Stimulated activated CD4-positive, alpha-beta T cell treated with anti-CD3 and anti-CD28 coated beads, TNF-alpha, amount 100 ng/mL, for 24 hours (primary cell): ENCODE measurements at regions not wholly inside any gene's neighbourhood (a gene's known extent, or its start where the extent isn't known, plus 50 kb on each side); places are given as distances from the start of the nearest gene placed in this dataset.
"Not testable (repeated sequence)": the region's sequence is repeated elsewhere in the genome, so short reads cannot be mapped to it uniquely, and the experiment has no call there.

Source experiments
- DNase-seq, 3 experiments: peaks; one replicate each; pipeline ENCODE4 v3.0.0-alpha.2; 2020; ENCODE audit warnings: low read depth in 3 of 3

DNA sequence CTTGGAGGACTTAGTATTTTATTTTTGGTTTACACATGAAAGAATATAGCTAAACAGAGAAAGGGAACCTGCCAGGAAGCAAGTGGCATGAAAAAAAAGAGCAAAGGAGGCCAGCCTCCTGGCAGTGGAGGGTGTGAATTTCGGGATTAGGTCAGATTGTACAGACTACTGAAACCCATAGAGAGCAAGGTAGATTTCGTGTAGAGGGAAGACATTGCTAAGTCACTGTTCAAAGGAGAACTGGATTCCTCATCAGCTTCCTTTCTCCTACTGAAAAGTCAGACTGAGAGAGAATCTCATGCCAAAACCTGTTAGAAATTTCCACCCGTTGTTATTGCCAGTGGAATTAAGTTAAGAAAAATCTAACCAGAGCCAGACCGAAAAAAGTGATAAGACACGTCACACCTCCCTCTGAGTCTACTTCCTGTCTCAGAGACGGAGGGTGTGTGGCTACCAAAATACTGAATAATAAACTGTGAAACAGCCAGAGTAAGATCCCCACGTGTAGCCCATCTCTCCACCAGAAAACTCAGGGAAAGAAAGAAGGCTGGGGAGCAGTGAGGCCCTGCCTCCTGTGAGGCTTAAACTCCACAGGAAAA, 118.8 kb downstream of the SKIDA1 start:
- DNase-seq, result peak in 2 of 3 experiments; percentile 2 to 16

GRCh38 chr10:21405981-21406380, 119.5 kb downstream of the SKIDA1 start:
- DNase-seq, result no peak

DNA sequence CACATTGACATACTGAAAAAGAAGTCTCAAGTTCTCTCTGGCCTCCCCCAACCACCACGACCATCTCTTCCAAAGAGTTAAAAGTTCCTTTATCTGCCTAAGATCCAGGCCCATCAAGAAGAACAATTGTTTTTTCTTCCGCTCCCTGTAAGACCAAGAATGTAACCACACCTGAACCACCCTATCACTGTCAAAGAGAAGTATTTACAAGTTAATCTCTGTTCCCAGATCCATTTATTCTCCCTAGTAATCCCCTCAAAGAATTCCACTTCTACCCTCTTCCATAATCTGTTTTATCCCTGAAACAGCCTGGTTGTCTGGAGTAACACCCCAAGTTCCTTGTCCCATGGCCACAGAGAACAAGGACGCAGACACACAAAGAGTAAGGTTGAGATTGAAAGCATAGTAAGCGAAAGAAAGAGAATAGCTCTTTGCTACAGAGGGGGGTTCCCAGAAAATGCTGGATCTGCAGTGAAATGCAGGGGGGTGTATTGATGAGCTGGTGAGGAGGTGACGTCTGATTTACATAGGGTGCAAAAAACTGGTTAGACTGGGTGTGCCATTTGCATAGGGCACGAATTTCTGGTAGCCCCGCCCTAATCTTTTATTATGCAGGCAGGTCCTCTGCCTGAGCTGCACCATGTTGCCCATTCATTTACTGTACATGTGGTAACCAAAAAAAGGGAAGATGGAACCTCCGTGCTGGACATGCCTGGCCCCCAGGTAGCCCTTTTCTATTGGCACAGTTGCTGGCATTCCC, 122.0 kb downstream of the SKIDA1 start:
- no peak for DNase-seq

- no peak for DNase-seq
Measured at GRCh38 chr10:21402606-21403083, 122.8 kb downstream of the SKIDA1 start.

- DNase-seq, result no peak
Measured at GRCh38 chr10:21401196-21401595, 124.3 kb downstream of the SKIDA1 start.

DNA sequence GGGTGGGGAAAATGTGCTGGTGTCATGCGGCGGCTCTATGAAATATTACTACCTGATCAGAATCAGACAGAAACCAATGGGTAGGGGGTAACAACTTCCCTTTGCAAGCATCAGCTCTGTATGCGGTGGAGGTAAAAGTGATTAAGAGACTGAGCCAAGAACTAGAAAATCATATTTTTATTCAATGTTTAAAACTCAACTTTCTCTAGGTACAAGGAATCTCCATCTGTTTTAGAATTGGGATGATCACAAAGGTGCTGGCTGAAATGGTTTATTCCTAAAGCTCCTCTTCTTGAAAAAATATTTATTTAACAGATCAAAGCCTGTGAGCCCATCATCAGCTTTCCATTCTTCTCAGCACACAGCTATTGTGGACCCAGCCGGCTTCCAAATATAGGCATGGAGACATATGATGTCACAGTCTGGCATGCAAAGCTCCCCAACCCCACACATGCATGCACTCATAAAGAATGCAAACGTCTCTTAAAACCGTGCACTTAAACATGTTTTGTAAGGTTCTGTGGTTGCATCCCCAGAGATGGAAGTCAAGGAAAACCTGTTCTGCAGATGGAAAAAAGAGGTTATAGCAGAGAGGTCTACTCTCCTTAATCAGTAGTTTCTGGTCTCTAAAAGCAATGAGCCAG, 126.0 kb downstream of the SKIDA1 start:
- DNase-seq, result no peak

DNA sequence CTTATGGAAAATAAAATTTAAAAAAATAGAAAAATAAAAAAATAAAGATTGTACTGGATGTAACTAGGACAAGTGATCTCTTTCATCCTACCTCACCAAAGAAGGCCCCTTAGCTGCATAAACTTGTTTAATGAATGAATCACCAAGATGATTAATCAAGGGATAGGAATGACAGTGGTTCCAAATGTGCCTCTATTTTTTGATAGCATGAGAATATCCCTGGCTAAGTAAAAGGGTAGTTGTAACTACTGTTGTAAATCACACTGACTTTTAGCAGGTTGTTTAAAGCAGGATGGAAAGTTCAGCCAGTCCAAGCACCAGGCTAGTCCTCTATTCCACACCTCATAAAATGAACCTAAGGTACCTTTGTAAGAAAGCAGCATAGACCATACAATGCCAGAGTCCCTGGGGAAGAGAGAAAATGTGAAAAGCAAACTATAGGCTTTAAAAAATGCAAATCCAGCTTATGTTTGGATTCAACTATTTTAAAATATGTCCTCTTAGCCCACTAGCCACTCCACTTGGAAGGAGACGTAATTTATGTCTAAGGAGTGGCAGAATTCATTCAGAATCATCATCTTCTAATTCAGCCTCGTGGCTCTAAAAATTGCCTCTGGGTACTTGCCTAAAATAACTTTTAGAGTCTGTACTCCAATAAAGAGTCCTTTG, 126.8 kb downstream of the SKIDA1 start:
- no peak for DNase-seq

DNA sequence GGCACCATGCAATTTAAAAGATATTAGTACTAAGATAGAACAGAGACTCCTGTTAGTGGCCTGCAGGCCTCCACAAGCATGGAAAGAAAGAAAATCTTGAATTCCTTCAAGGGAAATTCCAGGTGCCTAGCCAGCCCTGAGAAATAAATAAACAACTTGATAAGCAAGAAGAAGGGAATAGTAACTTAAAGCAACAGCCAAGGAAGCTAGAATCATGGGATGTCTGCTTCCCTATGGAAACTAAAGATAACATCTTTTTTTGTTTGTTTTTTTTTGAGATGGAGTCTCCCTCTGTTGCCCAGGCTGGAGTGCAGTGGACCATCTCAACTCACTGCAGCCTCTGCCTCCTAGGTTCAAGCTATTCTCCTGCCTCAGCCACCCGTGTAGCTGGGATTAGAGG, 128.6 kb downstream of the SKIDA1 start:
- no peak for DNase-seq

GRCh38 chr10:21393931-21394330, 131.6 kb downstream of the SKIDA1 start:
- no peak for DNase-seq

- no peak for DNase-seq
Measured at GRCh38 chr10:21388589-21388988, 136.9 kb downstream of the SKIDA1 start.

GRCh38 chr10:21387868-21388267, 137.6 kb downstream of the SKIDA1 start:
- DNase-seq, result no peak

DNA sequence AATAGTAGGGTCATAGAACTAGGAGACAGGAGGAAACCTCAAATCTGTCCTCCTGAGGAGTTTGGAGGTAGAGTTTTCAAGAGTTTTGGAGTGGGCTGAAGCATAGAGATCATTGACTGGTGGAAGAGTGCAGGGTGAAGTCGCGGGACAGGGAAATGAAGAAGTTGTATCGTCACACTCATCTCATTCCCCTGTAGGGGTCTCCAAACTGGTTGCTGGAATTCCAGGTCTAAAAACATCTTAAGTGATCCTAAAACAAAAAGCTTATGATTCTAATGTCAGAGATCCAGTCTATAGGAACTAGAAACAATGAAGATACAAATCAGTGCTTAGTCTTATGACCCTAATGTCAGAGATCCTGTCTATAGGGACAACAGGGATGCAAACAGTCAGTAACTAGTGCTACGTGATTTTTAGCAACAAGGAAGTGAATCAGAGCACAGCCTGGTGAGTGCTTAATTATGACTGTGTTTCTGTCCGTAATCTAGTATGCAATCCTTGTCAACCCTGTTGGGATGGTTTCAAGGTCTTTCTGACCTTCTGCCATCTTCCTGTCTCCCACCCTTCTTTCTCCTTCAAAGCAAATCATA, 139.4 kb downstream of the SKIDA1 start:
- no peak for DNase-seq

- DNase-seq, result no peak
Measured at GRCh38 chr10:21385536-21385935, 139.9 kb downstream of the SKIDA1 start.

GRCh38 chr10:21379143-21379542, 146.3 kb downstream of the SKIDA1 start:
- DNase-seq, result no peak

GRCh38 chr10:21375274-21375673, 150.2 kb downstream of the SKIDA1 start:
- not testable (repeated sequence) for DNase-seq

DNA sequence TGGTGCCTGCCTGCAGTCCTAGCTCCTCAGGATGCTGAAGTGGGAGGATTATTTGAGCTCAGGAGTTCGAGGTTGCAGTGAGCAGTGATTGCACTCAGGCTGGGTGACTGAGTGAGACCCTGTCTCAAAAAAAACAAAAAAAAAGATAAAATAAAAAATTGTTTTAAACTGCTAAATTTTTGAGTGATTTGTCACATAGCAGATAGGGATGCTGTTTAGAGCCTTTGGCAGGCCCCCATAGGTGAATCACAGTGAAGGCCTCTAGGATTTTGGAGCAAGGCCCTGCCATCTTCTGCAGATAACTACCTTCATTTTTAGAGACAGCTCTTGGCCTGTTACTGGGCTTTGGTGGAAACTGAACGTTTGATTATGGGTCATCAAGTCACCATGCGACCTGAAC, 151.6 kb downstream of the SKIDA1 start:
- not testable (repeated sequence) for DNase-seq

- peak in 2 of 3 experiments; percentile 2 to 21 for DNase-seq
Measured at GRCh38 chr10:21372651-21373410, 152.7 kb downstream of the SKIDA1 start.

DNA sequence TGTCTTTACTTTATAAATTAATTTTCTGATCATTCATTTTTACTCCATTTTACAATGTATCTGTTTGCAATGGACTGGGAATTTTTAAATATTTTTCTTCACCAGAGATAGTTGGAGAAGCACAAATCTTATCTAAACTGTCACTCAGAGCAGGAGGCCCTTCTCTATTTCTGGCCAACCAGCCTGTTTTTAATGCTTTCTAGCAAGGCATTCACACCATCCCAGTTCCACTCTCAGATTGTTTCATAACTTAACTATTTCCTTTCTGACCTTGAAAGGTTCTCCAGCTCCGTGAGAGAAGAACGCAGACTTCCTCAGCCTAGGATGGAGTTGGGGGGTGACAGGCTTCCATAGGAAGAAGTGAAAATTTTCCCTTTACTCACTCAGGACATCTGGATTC, 155.8 kb downstream of the SKIDA1 start:
- no peak for DNase-seq

- DNase-seq, result no peak
Measured at GRCh38 chr10:21368728-21369425, 156.6 kb downstream of the SKIDA1 start.

DNA sequence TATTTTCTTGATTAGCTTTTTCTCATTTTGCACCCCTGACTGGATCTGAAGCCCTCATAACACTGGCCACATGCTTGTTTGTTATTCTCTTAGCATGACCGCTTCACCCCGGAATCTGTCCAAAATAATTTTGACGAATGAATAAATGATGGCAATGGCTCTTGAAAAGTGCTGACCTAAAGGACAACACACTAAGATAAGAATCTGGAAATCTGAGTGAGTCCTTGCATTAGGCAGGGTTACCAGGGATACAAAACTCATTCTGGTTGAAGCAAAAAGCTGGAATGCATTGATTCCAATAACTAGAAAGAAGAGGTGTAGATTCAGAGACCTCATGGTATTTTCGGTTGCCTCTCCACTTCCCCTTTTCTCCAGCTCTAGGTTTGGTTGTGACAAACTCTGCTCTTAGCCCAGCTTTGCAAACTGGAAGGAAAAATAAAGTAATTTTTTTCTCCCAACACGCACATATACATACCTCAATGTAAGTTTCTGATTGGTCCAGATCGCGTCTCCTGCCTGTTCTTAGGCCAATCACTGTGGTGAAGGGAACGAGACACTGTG, 157.4 kb downstream of the SKIDA1 start:
- no peak for DNase-seq
